ENCODE measurements at regions not wholly inside any gene's neighbourhood (a gene's known extent, or its start where the extent isn't known, plus 50 kb on each side); places are given as distances from the start of the nearest gene placed in this dataset.

GRCh38 chr13:76696370-76696769 lies 189.8 kb downstream of the KCTD12 start:
- no TSS peak for BruUV-seq (replicated peaks)
- no peaks in the 10 kb centered on the region for H4K20me1 ChIP-seq (ENCODE audit: insufficient read depth)
- H3K4me2 ChIP-seq = no peak overlapping the region
- no peaks in the 10 kb centered on the region for H3F3A ChIP-seq (ENCODE audit: insufficient read depth, low read depth)
- intact Hi-C loops (cut with micrococcal nuclease; ENCODE audit: unreplicated experiment) = no loop called here
- CTCF ChIA-PET = no interaction called here
- no peaks in the 10 kb centered on the region for H3K4me1 ChIP-seq (replicated peaks; ENCODE audit: insufficient read depth)
- no peak overlapping the region for H3K27ac ChIP-seq
- no peaks in the 10 kb centered on the region for H3K79me2 ChIP-seq (ENCODE audit: low read depth)
- no peaks in the 10 kb centered on the region for H3K9me3 ChIP-seq (ENCODE audit: insufficient read depth, low read depth)
- H3K9me2 ChIP-seq (ENCODE audit: insufficient read depth) = no peaks in the 10 kb centered on the region
- TF ChIP-seq, protein P1, sequence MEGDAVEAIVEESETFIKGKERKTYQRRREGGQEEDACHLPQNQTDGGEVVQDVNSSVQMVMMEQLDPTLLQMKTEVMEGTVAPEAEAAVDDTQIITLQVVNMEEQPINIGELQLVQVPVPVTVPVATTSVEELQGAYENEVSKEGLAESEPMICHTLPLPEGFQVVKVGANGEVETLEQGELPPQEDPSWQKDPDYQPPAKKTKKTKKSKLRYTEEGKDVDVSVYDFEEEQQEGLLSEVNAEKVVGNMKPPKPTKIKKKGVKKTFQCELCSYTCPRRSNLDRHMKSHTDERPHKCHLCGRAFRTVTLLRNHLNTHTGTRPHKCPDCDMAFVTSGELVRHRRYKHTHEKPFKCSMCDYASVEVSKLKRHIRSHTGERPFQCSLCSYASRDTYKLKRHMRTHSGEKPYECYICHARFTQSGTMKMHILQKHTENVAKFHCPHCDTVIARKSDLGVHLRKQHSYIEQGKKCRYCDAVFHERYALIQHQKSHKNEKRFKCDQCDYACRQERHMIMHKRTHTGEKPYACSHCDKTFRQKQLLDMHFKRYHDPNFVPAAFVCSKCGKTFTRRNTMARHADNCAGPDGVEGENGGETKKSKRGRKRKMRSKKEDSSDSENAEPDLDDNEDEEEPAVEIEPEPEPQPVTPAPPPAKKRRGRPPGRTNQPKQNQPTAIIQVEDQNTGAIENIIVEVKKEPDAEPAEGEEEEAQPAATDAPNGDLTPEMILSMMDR (conservative IDR thresholded peaks at IDR 0.05) = no peak
- TF ChIP-seq EZH2 (IDR thresholded peaks at IDR 0.05; ENCODE audit: low read depth) = no peak
- H3K27me3 ChIP-seq (ENCODE audit: insufficient read depth, low read depth) = peaks cover 7% of the 10 kb centered on the region; the same call in 1 of the 2 replicates
- no peak overlapping the region for H2AFZ ChIP-seq
- DNase-seq = no peak
- H3K36me3 ChIP-seq (ENCODE audit: low read depth) = no peaks in the 10 kb centered on the region
- POLR2A ChIA-PET (ENCODE audit: unreplicated experiment) = no interaction called here
- no peak overlapping the region for H3K4me3 ChIP-seq

DNA sequence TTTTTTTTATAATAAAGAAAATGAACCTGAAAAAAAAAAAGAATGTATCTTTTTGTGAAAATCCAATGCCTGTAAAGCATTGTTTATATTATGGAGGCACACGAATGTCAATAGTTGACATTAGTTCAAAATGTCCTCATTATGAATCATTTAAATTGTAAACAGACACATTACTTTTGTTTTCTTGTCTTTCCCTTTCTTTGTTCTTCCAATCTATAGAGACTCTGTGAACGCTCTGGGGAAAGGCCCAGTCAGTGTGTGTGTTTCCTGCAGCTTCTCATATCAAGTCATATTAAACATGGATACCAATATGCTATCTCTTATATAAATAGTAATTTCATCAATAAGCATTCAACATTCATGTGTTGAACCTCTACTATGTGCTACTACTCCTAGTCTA lies 193.1 kb downstream of the KCTD12 start:
- POLR2A ChIA-PET (ENCODE audit: unreplicated experiment) = no interaction called here

GRCh38 chr13:76692346-76692745 lies 193.9 kb downstream of the KCTD12 start:
- Histone ChIP-seq H3K27me3 (ENCODE audit: insufficient read depth, low read depth) (no peaks in the 10 kb centered on the region), H3K4me3 (no peak overlapping the region), H3K79me2 (ENCODE audit: low read depth) (no peaks in the 10 kb centered on the region), H3K4me1 (replicated peaks; ENCODE audit: insufficient read depth) (no peaks in the 10 kb centered on the region), H3K9me2 (ENCODE audit: insufficient read depth) (no peaks in the 10 kb centered on the region), H3K36me3 (ENCODE audit: low read depth) (no peaks in the 10 kb centered on the region), H2AFZ (no peak overlapping the region), H3K9me3 (ENCODE audit: insufficient read depth, low read depth) (no peaks in the 10 kb centered on the region), H3K4me2 (no peak overlapping the region), H3F3A (ENCODE audit: insufficient read depth, low read depth) (no peaks in the 10 kb centered on the region), H3K27ac (no peak overlapping the region), H4K20me1 (ENCODE audit: insufficient read depth) (no peaks in the 10 kb centered on the region)
- CTCF ChIA-PET = no interaction called here
- POLR2A ChIA-PET (ENCODE audit: unreplicated experiment) = no interaction called here
- no TSS peak for BruUV-seq (replicated peaks)
- DNase-seq = peak in 1 of 2 experiments; percentile 26
- intact Hi-C loops (cut with micrococcal nuclease; ENCODE audit: unreplicated experiment) = no loop called here
- TF ChIP-seq EZH2 (IDR thresholded peaks at IDR 0.05; ENCODE audit: low read depth) = no peak
- TF ChIP-seq, protein P1 (conservative IDR thresholded peaks at IDR 0.05) = no peak

More for the DNA sequence above, 193.1 kb downstream of the KCTD12 start:
- no peaks in the 10 kb centered on the region for H3K36me3 ChIP-seq (ENCODE audit: low read depth)
- H3K9me3 ChIP-seq (ENCODE audit: insufficient read depth, low read depth) = no peaks in the 10 kb centered on the region
- no peaks in the 10 kb centered on the region for H3K79me2 ChIP-seq (ENCODE audit: low read depth)
- no peaks in the 10 kb centered on the region for H3K27me3 ChIP-seq (ENCODE audit: insufficient read depth, low read depth)
- no TSS peak for BruUV-seq (replicated peaks)
- H4K20me1 ChIP-seq (ENCODE audit: insufficient read depth) = no peaks in the 10 kb centered on the region
- H3K27ac ChIP-seq = no peak overlapping the region
- no peak overlapping the region for H2AFZ ChIP-seq
- CTCF ChIA-PET = no interaction called here
- no peak overlapping the region for H3K4me2 ChIP-seq
- H3F3A ChIP-seq (ENCODE audit: insufficient read depth, low read depth) = no peaks in the 10 kb centered on the region
- no peaks in the 10 kb centered on the region for H3K4me1 ChIP-seq (replicated peaks; ENCODE audit: insufficient read depth)
- DNase-seq = no peak
- no peak overlapping the region for H3K4me3 ChIP-seq
- TF ChIP-seq, protein P1 (conservative IDR thresholded peaks at IDR 0.05) = no peak
- no peak for TF ChIP-seq EZH2 (IDR thresholded peaks at IDR 0.05; ENCODE audit: low read depth)
- intact Hi-C loops (cut with micrococcal nuclease; ENCODE audit: unreplicated experiment) = no loop called here
- no peaks in the 10 kb centered on the region for H3K9me2 ChIP-seq (ENCODE audit: insufficient read depth)
